ENCODE measurements at regions not wholly inside any gene's neighbourhood (a gene's known extent, or its start where the extent isn't known, plus 50 kb on each side); places are given as distances from the start of the nearest gene placed in this dataset.
"Not testable (repeated sequence)": the region's sequence is repeated elsewhere in the genome, so short reads cannot be mapped to it uniquely, and the experiment has no call there.

DNA sequence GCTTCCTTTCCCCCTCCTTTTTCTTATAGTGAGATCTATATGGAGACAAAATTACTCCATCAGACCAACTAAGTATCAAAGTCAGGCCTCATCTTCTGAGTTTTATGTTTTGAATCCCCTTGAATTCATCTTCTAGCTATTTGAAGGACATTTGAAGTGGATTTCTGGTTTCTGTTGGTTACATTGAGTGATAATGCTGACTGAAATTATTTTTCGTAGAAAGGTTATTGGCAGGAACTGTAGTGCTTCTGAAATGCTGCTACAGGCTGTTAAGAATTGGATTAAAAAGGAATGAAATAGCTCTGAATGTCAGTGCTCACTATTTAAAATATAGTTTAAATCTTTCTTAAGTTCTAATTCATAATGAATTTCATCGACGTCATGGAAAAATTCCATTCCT lies 361.0 kb upstream of the TMEFF2 start:
- Histone ChIP-seq H2AFZ (ENCODE audit: low read length) (no peak overlapping the region), H3K9me2 (replicated peaks; ENCODE audit: insufficient read depth, low read length) (no peaks in the 10 kb centered on the region), H3K79me2 (ENCODE audit: low read length) (no peaks in the 10 kb centered on the region), H3K4me3 (ENCODE audit: low read length) (no peak overlapping the region), H3K36me3 (ENCODE audit: insufficient read depth, low read length) (no peaks in the 10 kb centered on the region), H4K20me1 (ENCODE audit: insufficient read depth, low read depth, low read length) (no peaks in the 10 kb centered on the region), H3K27ac (ENCODE audit: low read length) (no peak overlapping the region), H3K4me2 (ENCODE audit: low read depth, low read length, poor library complexity, severe bottlenecking) (no peak overlapping the region), H3K4me1 (ENCODE audit: low read length) (no peaks in the 10 kb centered on the region), H3K27me3 (ENCODE audit: low read length) (no peaks in the 10 kb centered on the region), H3K9ac (ENCODE audit: low read length) (no peak overlapping the region), H3K9me3 (ENCODE audit: low read length) (peaks cover 14% of the 10 kb centered on the region)
- DNase-seq: no peak

- no peaks in the 10 kb centered on the region for H3K4me1 ChIP-seq (ENCODE audit: low read length)
- no peak overlapping the region for H3K4me2 ChIP-seq (ENCODE audit: low read depth, low read length, poor library complexity, severe bottlenecking)
- H3K9me3 ChIP-seq (ENCODE audit: low read length): peaks cover 10% of the 10 kb centered on the region
- H3K27me3 ChIP-seq (ENCODE audit: low read length): no peaks in the 10 kb centered on the region
- no peak overlapping the region for H3K9ac ChIP-seq (ENCODE audit: low read length)
- DNase-seq: no peak
- no peaks in the 10 kb centered on the region for H3K79me2 ChIP-seq (ENCODE audit: low read length)
- no peak overlapping the region for H2AFZ ChIP-seq (ENCODE audit: low read length)
- H3K4me3 ChIP-seq (ENCODE audit: low read length): no peak overlapping the region
- H3K27ac ChIP-seq (ENCODE audit: low read length): no peak overlapping the region
- no peaks in the 10 kb centered on the region for H3K9me2 ChIP-seq (replicated peaks; ENCODE audit: insufficient read depth, low read length)
- no peaks in the 10 kb centered on the region for H3K36me3 ChIP-seq (ENCODE audit: insufficient read depth, low read length)
- H4K20me1 ChIP-seq (ENCODE audit: insufficient read depth, low read depth, low read length): no peaks in the 10 kb centered on the region
Observed at GRCh38 chr2:192551760-192552159, 357.0 kb upstream of the TMEFF2 start.

DNA sequence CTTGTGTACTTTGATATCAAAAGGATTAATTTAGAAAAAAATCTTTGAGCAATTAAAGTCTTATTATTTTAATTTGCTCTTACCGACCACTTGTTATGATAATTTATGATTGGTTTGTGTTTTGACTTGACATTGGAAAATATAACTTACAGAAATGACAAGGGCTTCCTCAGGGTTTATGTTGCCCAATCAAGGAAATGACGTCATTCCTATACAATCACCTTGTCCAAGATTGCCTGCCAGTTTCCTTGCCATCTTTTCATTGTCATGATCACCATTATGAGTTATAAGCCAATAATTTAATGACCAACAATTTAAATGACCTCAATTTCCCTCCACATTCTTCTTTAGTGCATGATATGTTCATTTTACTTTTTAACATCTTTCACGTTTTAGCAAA lies 351.8 kb upstream of the TMEFF2 start:
- no peaks in the 10 kb centered on the region for H3K79me2 ChIP-seq (ENCODE audit: low read length)
- H3K36me3 ChIP-seq (ENCODE audit: insufficient read depth, low read length): no peaks in the 10 kb centered on the region

GRCh38 chr2:192544371-192544955 lies 349.7 kb upstream of the TMEFF2 start:
- H3K9me2 ChIP-seq (replicated peaks; ENCODE audit: insufficient read depth, low read length): no peaks in the 10 kb centered on the region
- no peaks in the 10 kb centered on the region for H3K27me3 ChIP-seq (ENCODE audit: low read length)
- H3K79me2 ChIP-seq (ENCODE audit: low read length): no peaks in the 10 kb centered on the region
- peaks cover 10% of the 10 kb centered on the region; the same call in 1 of the 2 replicates for H3K9me3 ChIP-seq (ENCODE audit: low read length)
- no peak overlapping the region for H2AFZ ChIP-seq (ENCODE audit: low read length)
- no peak overlapping the region for H3K27ac ChIP-seq (ENCODE audit: low read length)
- H3K4me2 ChIP-seq (ENCODE audit: low read depth, low read length, poor library complexity, severe bottlenecking): no peak overlapping the region
- no peak for DNase-seq
- no peak overlapping the region for H3K4me3 ChIP-seq (ENCODE audit: low read length)
- no peaks in the 10 kb centered on the region for H3K36me3 ChIP-seq (ENCODE audit: insufficient read depth, low read length)
- H3K4me1 ChIP-seq (ENCODE audit: low read length): no peaks in the 10 kb centered on the region
- H3K9ac ChIP-seq (ENCODE audit: low read length): no peak overlapping the region
- H4K20me1 ChIP-seq (ENCODE audit: insufficient read depth, low read depth, low read length): no peaks in the 10 kb centered on the region

More for the DNA sequence above, 351.8 kb upstream of the TMEFF2 start:
- no peak for DNase-seq
- no peaks in the 10 kb centered on the region for H3K9me2 ChIP-seq (replicated peaks; ENCODE audit: insufficient read depth, low read length)
- H3K27me3 ChIP-seq (ENCODE audit: low read length): no peaks in the 10 kb centered on the region
- no peak overlapping the region for H3K4me2 ChIP-seq (ENCODE audit: low read depth, low read length, poor library complexity, severe bottlenecking)
- H3K4me3 ChIP-seq (ENCODE audit: low read length): no peak overlapping the region
- H3K9ac ChIP-seq (ENCODE audit: low read length): no peak overlapping the region
- H3K4me1 ChIP-seq (ENCODE audit: low read length): no peaks in the 10 kb centered on the region
- no peak overlapping the region for H2AFZ ChIP-seq (ENCODE audit: low read length)
- no peaks in the 10 kb centered on the region for H4K20me1 ChIP-seq (ENCODE audit: insufficient read depth, low read depth, low read length)
- no peak overlapping the region for H3K27ac ChIP-seq (ENCODE audit: low read length)
- H3K9me3 ChIP-seq (ENCODE audit: low read length): peaks cover 11% of the 10 kb centered on the region

- not testable (repeated sequence) for H3K9ac ChIP-seq (ENCODE audit: low read length); H3K79me2 ChIP-seq (ENCODE audit: low read length); H3K4me1 ChIP-seq (ENCODE audit: low read length); H3K9me2 ChIP-seq (replicated peaks; ENCODE audit: insufficient read depth, low read length); H3K9me3 ChIP-seq (ENCODE audit: low read length); H2AFZ ChIP-seq (ENCODE audit: low read length); H3K36me3 ChIP-seq (ENCODE audit: insufficient read depth, low read length); H3K27ac ChIP-seq (ENCODE audit: low read length); H3K27me3 ChIP-seq (ENCODE audit: low read length); DNase-seq; H3K4me3 ChIP-seq (ENCODE audit: low read length); H4K20me1 ChIP-seq (ENCODE audit: insufficient read depth, low read depth, low read length); H3K4me2 ChIP-seq (ENCODE audit: low read depth, low read length, poor library complexity, severe bottlenecking)
Observed at GRCh38 chr2:192542148-192543066, 347.7 kb upstream of the TMEFF2 start.

GRCh38 chr2:192539306-192539705 lies 344.6 kb upstream of the TMEFF2 start:
- no peak for DNase-seq
- Histone ChIP-seq H4K20me1 (ENCODE audit: insufficient read depth, low read depth, low read length) (no peaks in the 10 kb centered on the region), H3K4me2 (ENCODE audit: low read depth, low read length, poor library complexity, severe bottlenecking) (no peak overlapping the region), H3K27me3 (ENCODE audit: low read length) (no peaks in the 10 kb centered on the region), H3K27ac (ENCODE audit: low read length) (no peak overlapping the region), H3K9me2 (replicated peaks; ENCODE audit: insufficient read depth, low read length) (no peaks in the 10 kb centered on the region), H3K9me3 (ENCODE audit: low read length) (no peaks in the 10 kb centered on the region), H2AFZ (ENCODE audit: low read length) (no peak overlapping the region), H3K4me1 (ENCODE audit: low read length) (no peaks in the 10 kb centered on the region), H3K79me2 (ENCODE audit: low read length) (no peaks in the 10 kb centered on the region), H3K4me3 (ENCODE audit: low read length) (no peak overlapping the region), H3K9ac (ENCODE audit: low read length) (no peak overlapping the region), H3K36me3 (ENCODE audit: insufficient read depth, low read length) (no peaks in the 10 kb centered on the region)

GRCh38 chr2:192536922-192537624 lies 342.3 kb upstream of the TMEFF2 start:
- Histone ChIP-seq H3K4me1 (ENCODE audit: low read length) (no peaks in the 10 kb centered on the region), H3K4me3 (ENCODE audit: low read length) (no peak overlapping the region), H2AFZ (ENCODE audit: low read length) (no peak overlapping the region), H3K27ac (ENCODE audit: low read length) (no peak overlapping the region), H3K79me2 (ENCODE audit: low read length) (no peaks in the 10 kb centered on the region), H3K36me3 (ENCODE audit: insufficient read depth, low read length) (no peaks in the 10 kb centered on the region), H3K9ac (ENCODE audit: low read length) (no peak overlapping the region), H4K20me1 (ENCODE audit: insufficient read depth, low read depth, low read length) (no peaks in the 10 kb centered on the region), H3K27me3 (ENCODE audit: low read length) (no peaks in the 10 kb centered on the region), H3K4me2 (ENCODE audit: low read depth, low read length, poor library complexity, severe bottlenecking) (no peak overlapping the region), H3K9me3 (ENCODE audit: low read length) (no peaks in the 10 kb centered on the region), H3K9me2 (replicated peaks; ENCODE audit: insufficient read depth, low read length) (no peaks in the 10 kb centered on the region)
- DNase-seq: no peak

Measured in Karpas-422 (cell line).